HG03095 (cell line): ENCODE measurements at regions not wholly inside any gene's neighbourhood (a gene's known extent, or its start where the extent isn't known, plus 50 kb on each side); places are given as distances from the start of the nearest gene placed in this dataset.

ENCODE experiments used
- ATAC-seq: cut with Tn5 transposase; IDR thresholded peaks from one replicate; pipeline ENCODE4 v1.9.1; 2021; ENCODE audit warnings: moderate library complexity; ENCODE audit not compliant: unreplicated experiment

GRCh38 chr4:19915276-19915675 is 336.4 kb upstream of the SLIT2 start:
- no peak for ATAC-seq

- ATAC-seq = no peak
Measured at GRCh38 chr4:19913650-19914049, 338.1 kb upstream of the SLIT2 start.

- no peak for ATAC-seq
Measured at GRCh38 chr4:19910861-19911525, 340.7 kb upstream of the SLIT2 start.

- no peak for ATAC-seq
Measured at GRCh38 chr4:19905024-19905423, 346.7 kb upstream of the SLIT2 start.

DNA sequence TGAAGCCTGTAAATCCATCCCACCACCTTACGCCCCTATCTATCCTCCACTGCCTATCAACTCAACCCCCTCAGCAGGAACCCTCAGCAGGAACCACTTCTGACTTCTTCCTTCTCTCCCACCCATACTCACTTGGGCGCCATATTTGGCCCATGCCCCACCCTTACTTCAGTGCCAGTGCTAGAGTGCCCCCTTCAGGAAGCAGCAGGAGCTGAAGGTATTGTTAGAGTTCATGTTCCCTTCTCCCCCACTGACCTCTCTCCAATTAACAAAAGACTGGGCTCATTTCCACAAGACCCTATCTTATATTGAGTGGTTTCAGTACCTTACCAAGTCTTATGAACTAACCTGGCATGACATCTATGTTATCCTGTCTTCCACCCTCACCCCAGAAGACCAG is 363.1 kb upstream of the SLIT2 start:
- ATAC-seq = no peak

- ATAC-seq = no peak
Measured at GRCh38 chr4:19883841-19884240, 367.9 kb upstream of the SLIT2 start.

DNA sequence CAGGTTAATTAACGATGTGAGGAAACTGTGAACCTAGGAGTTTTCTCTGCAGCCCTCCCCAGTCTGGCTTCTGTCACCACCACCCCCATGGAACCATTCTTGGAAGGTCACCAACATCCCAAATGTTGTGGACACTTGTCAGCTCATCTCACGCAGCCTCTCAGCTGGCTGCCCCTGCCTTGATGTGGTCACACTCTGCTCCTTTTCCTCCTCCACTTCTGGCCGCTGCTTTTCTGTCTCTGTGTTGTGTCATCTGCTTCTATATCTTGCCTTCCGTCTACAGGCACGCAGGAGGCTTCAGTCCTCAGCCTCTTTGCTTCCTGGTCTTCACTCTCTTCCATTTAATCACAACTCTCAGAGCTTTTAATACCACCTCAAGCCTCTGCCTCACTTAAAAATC is 371.5 kb upstream of the SLIT2 start:
- ATAC-seq = no peak

- ATAC-seq = no peak
Measured at GRCh38 chr4:19879330-19879729, 372.4 kb upstream of the SLIT2 start.

GRCh38 chr4:19857991-19858390 is 393.7 kb upstream of the SLIT2 start:
- ATAC-seq = no peak

GRCh38 chr4:19857380-19857779 is 394.3 kb upstream of the SLIT2 start:
- no peak for ATAC-seq

DNA sequence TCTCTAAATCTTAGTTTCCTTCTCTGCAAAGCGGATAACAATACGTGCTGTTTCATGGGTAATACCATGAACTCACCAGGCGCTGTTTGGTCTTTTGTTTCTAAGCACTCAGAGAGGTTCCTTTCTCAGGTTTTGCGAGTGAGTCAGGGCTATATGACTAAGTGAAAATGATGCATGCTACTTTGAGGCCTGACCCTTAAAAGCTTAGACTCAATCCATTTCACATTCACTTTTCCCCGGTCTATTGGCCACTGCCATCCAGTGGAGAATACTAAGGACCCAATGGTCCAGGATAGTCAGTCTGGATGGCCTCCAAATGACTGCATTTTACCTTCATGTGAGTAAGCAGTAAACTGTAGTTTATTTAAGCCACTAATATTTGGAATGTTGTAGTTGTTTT is 400.8 kb upstream of the SLIT2 start:
- ATAC-seq = no peak

- no peak for ATAC-seq
Measured at GRCh38 chr4:19844446-19844845, 407.3 kb upstream of the SLIT2 start.

GRCh38 chr4:19842471-19842870 is 409.2 kb upstream of the SLIT2 start:
- ATAC-seq = no peak

DNA sequence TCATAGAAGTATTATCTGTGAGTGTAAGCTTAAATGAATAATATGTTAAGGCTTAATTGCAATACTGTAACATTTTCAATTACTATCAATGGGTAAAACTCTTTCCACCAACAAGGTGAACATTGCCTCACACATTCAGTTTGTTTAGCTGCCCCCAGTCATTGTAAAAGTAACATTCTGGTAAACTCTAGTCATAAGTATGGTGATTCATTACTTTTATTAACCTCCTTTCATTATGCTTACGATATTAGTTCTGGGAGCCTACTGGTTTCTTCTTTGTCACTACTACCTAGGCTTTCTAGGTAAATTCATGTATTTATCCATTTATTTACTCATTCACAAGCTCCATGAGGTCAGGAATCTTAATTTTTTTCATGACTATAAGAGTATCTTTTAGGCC is 412.8 kb upstream of the SLIT2 start:
- no peak for ATAC-seq

DNA sequence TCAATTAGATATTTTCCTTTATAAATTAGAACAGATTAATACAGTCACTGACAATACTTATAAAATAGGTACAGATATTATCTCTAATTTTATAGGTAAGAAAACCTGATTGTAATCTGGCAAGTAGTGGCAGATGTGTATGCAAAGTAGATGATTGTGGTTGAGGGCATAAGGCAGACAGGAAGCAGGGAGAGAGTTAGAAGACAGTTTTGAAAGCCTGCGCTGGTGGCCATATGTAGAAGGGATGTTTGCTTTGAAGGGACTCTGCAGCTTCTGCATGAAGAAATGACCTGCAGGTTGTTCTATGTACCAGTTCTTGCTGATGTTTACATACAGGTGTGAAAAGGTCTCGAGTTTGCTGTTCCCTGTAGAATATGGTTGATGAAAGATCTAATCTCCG is 416.3 kb upstream of the SLIT2 start:
- ATAC-seq = no peak

DNA sequence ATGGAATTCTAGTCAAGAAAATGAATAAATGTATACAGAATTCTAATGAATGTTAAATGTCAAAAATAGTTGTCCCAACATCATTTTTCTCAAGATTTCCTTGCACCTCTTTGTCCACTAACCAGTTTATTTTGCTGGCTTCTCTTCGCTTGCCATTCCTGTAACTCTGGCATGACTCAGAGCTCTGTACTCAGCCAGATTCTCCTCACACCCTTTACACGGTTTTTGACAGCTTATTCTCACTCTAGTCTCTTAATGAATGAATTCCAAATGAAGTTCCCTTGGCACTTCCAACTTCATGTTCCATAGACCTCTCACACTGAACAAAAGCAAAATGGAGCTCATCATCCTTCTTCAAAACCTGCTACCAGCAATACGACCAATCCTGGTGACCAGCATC is 419.3 kb upstream of the SLIT2 start:
- no peak for ATAC-seq

DNA sequence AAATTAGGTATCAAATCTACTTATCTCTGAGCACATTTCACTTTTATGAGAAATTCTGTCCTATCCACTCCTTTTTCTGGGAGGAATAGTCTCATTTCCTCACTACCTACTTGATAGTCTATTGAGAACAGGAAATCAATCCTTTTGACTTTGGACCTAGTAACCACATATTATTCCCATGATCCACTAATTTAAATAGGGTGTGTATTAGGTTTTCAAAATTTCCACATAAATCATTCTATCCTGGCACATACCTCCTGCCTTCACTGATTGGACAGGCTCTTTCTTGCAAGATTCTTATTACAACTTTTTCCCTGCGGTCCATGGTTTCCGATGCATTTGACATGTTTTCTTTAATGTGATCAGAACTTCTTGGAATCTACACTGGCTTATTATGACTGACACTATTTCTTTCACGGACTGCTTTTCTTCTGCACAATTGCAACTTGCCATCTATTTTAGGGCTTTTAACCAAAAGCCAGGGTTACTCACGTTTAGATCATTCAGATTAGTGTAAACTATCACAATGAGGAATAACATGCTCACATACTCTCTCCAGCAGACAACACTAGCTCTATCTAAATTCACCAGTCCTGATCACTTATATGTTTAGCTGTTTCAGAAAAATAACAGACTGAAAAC is 419.9 kb upstream of the SLIT2 start:
- ATAC-seq = no peak

- ATAC-seq = no peak
Measured at GRCh38 chr4:19829101-19829500, 422.6 kb upstream of the SLIT2 start.

GRCh38 chr4:19823781-19824180 is 427.9 kb upstream of the SLIT2 start:
- ATAC-seq = no peak

DNA sequence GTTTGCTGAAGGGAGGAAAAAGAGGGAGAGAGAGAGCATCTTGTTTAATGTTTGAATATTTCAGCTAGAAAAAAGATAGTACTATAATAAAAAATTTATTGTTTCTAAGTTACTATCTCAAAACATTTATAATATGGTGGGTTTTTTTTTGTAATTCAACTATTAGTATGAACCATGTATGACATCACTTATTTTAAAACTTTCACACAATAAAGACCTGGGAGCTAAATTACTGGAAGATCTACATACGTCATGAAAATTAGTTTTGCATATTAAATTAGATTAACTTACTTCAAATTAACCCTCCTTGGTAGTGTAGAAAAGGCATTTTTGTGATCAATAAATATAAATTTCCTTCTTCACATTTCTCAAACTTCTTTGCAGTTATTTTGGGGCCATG is 432.0 kb upstream of the SLIT2 start:
- no peak for ATAC-seq

GRCh38 chr4:19809989-19810388 is 441.7 kb upstream of the SLIT2 start:
- ATAC-seq = no peak

- ATAC-seq = no peak
Measured at GRCh38 chr4:19807505-19807904, 444.2 kb upstream of the SLIT2 start.

GRCh38 chr4:19806865-19807264 is 444.8 kb upstream of the SLIT2 start:
- no peak for ATAC-seq
